Tibial artery (tissue), 4 donors: ENCODE measurements at regions not wholly inside any gene's neighbourhood (a gene's known extent, or its start where the extent isn't known, plus 50 kb on each side); places are given as distances from the start of the nearest gene placed in this dataset.

ENCODE experiments used
- DNase-seq, 2 donors: peaks; one replicate each; pipeline ENCODE4 v3.0.0-alpha.2; 2019
- H3K27ac ChIP-seq, 2 donors: fragments of 200-600 bp; sonication (generic) in 1 of 2; 1 replicate in 1 of 2; 2 replicates in 1 of 2; pipeline ENCODE4 v1.5.1; 2018 to 2019; ENCODE audit warnings: mild to moderate bottlenecking in 1 of 2
- H3K27me3 ChIP-seq, 2 donors: fragments of 200-600 bp; sonication (generic) in 1 of 2; one replicate each; pipeline versions ENCODE4 v1.5.1 to v1.6.0; 2016 to 2019
- H3K36me3 ChIP-seq, 3 donors: fragments of 200-600 bp; sonication (generic) in 2 of 3; one replicate each; pipeline ENCODE4 v1.5.1; 2016 to 2019; ENCODE audit warnings: mild to moderate bottlenecking in 2 of 3
- H3K4me1 ChIP-seq, 4 donors: fragments of 200-600 bp; sonication (generic) in 2 of 4; 1 replicate in 3 of 4; 2 replicates in 1 of 4; pipeline ENCODE4 v1.5.1; 2016 to 2019
- H3K4me3 ChIP-seq, 2 donors: fragments of 200-600 bp; sonication (generic) in 1 of 2; 1 replicate in 1 of 2; 2 replicates in 1 of 2; pipeline ENCODE4 v1.5.1; 2018 to 2019; ENCODE audit warnings: mild to moderate bottlenecking in 2 of 2
- H3K9me3 ChIP-seq, 3 donors: fragments of 200-600 bp; sonication (generic) in 1 of 3; one replicate each; pipeline ENCODE4 v1.5.1; 2016 to 2019
- intact Hi-C: fragments of 100-400 bp; cut with DNase I; formaldehyde crosslinking; loops from one replicate; pipeline ENCODE4 v1.15.0; 2023; ENCODE audit warnings: low total_unique reads
- TF ChIP-seq, protein P1 (sequence below), 2 experiments: fragments of 200-600 bp in 1 of 2; fragments of 450-650 bp in 1 of 2; IDR thresholded peaks; one replicate each; pipeline ENCODE4 v1.5.1; 2017 to 2019; ENCODE audit warnings: antibody characterized with exemption in 2 of 2, mild to moderate bottlenecking in 1 of 2, moderate library complexity in 1 of 2

DNA sequence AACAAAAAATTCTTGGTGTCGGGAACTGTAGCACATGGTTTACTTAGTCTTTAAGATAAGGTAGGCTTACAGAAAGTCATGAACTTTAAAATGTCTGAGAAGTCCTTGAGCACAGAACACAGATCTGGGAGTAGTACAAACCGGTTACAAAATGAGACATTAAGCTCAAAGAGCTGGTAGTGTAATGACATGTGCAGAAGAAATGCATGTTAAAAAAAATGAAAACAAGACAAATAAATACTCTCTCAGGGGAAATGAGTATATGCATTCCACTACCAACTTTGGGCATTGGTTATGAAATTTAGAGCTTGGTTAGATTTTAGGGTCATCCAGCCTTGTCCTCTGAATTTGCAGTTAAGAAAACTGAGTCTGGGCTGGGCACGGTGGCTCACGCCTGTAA lies 91.5 kb upstream of the F3 start:
- peak overlapping the region in 1 of 2 donors; percentile 6 for H3K27ac ChIP-seq
- H3K4me3 ChIP-seq, result no peak overlapping the region
- DNase-seq, result no peak
- H3K4me1 ChIP-seq, result peaks cover 0 to 5% (median 0%) of the 10 kb centered on the region in 4 donors
- H3K36me3 ChIP-seq, result no peaks in the 10 kb centered on the region
- no peaks in the 10 kb centered on the region for H3K9me3 ChIP-seq
- intact Hi-C loops, result loop anchor here (10.0 kb wide), 1 partner anchor 88 kb away; the partner anchor contains the start of gene F3
- H3K27me3 ChIP-seq, result no peaks in the 10 kb centered on the region
- TF ChIP-seq, protein P1, sequence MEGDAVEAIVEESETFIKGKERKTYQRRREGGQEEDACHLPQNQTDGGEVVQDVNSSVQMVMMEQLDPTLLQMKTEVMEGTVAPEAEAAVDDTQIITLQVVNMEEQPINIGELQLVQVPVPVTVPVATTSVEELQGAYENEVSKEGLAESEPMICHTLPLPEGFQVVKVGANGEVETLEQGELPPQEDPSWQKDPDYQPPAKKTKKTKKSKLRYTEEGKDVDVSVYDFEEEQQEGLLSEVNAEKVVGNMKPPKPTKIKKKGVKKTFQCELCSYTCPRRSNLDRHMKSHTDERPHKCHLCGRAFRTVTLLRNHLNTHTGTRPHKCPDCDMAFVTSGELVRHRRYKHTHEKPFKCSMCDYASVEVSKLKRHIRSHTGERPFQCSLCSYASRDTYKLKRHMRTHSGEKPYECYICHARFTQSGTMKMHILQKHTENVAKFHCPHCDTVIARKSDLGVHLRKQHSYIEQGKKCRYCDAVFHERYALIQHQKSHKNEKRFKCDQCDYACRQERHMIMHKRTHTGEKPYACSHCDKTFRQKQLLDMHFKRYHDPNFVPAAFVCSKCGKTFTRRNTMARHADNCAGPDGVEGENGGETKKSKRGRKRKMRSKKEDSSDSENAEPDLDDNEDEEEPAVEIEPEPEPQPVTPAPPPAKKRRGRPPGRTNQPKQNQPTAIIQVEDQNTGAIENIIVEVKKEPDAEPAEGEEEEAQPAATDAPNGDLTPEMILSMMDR (IDR thresholded peaks at IDR 0.05), result no peak

DNA sequence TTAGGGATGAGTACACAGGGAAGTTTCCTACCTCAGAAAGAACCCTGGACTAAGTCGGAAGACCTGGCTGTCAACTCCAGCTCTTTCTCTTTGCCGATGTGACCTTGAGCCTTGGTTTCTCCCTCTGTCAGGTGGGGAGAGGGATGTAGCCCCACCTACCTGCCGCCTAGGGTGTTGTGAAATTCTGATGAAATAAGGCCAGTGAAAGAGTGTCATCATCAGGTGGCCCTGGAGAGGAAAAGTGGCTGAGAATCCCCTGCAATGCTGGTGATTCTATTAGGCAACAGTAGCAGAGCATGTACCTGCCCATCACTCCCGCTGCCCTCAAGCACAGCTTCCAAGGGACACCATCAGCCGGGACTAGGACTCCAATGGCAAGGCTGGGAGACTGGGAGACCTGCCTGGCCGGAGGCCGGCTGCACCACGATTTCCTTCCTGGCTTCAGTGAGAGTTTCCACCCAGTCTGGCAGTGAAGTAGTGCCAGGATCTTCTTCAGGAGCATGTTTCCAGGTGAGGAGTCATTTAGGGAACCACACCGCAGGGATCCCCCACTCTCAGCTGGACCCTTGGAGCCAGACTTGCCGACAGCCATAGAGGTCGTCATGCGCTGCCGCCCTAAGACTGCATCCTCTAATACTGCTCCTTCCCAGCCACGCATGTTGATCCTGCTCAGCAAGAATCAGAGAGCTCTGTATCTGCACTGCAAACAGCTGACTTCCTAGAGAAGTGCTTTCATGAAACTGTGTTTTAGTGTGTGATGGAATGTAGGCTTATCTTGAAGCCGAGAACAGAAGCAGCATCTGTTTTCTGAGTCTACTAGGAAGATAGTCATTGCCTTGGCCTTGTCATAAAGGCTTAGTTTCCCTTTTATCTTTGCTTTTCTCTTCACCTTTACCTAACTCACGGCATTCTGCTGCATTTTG lies 88.0 kb upstream of the F3 start:
- no peaks in the 10 kb centered on the region for H3K9me3 ChIP-seq
- no peaks in the 10 kb centered on the region for H3K27me3 ChIP-seq
- intact Hi-C loops, result loop anchor here (10.0 kb wide), 1 partner anchor 85 kb away; the partner anchor contains the start of gene F3
- H3K4me3 ChIP-seq, result no peak overlapping the region
- no peak for DNase-seq
- TF ChIP-seq, protein P1 (IDR thresholded peaks at IDR 0.05), result no peak
- H3K4me1 ChIP-seq, result no peaks in the 10 kb centered on the region
- H3K36me3 ChIP-seq, result no peaks in the 10 kb centered on the region
- no peak overlapping the region for H3K27ac ChIP-seq

DNA sequence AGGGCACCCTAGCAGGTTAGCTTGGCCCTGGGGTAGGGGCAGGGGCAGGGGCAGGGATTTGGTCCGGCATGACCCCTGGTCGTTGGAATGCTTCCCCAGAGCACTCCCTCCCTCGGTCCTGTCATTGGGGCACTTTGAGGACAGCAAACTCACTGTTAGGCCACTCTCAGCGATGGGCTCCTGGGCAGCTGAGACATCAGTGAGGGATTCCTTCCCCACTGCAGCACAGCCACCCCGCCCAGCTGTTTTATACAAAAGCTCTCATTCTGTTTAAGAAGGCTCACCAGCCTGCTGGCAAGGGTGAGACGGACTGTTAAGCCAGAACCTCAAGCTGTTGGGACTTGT lies 86.9 kb upstream of the F3 start:
- Histone ChIP-seq H3K27me3 (no peaks in the 10 kb centered on the region), H3K36me3 (no peaks in the 10 kb centered on the region), H3K9me3 (no peaks in the 10 kb centered on the region), H3K4me3 (no peak overlapping the region), H3K27ac (no peak overlapping the region), H3K4me1 (no peaks in the 10 kb centered on the region)
- TF ChIP-seq, protein P1 (IDR thresholded peaks at IDR 0.05), result no peak
- intact Hi-C loops, result no loop called here
- no peak for DNase-seq

DNA sequence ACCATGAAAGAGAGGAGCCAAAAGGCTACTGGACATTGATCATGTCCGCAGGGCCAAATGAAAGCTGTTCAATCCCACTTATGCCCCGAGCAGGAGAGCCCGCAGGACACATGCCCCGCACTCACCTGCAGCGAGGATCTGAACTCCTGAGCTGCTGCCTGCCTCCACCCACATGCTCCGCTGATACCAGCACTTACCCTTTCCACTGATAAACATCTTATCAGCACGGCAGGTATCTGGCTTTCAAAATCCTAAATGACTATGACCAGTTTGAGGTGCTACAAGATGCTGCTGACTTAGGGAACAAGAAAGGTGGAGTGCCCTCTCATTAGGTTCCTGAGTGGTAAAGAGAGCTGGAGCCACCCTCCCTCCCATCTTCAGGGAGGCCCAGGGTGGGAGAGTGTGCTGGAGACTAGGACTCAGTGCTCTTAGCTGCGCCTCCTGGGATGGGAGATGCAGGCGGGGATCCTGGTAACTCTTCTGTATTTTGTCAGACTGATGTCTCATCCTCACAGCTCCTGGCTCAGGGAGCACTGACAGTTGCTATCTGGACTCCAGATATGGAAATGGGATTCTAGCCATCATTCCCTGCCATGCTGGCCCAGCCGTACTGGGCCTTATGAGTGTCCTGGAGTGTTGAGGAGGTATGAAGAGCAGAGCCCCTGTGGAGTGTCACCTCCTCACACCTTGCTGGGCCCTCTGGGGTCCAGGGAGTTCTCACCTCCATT lies 86.4 kb upstream of the F3 start:
- no peak for DNase-seq
- Histone ChIP-seq H3K27me3 (no peaks in the 10 kb centered on the region), H3K36me3 (no peaks in the 10 kb centered on the region), H3K27ac (no peak overlapping the region), H3K4me1 (no peaks in the 10 kb centered on the region), H3K9me3 (no peaks in the 10 kb centered on the region), H3K4me3 (no peak overlapping the region)
- TF ChIP-seq, protein P1 (IDR thresholded peaks at IDR 0.05), result no peak
- intact Hi-C loops, result no loop called here

DNA sequence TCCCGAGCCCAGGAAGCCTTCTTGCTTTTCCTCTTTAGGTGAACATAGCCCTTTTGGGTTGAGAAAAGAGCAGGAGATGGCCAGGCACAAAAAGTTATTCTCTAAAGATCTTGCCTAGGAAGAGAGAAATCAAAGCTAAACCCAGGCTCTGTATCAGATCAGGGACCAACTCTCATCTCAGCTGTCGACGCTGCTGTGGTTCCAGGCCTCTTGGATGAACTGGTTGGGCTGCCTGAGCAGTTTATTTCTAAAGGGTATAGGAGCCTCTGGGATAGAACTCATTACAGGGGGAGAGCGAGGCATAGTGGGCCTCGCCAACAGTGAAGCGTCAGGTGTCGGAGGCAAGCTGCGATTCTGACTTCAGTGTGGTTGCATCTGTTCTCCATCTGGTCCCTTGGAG lies 82.6 kb upstream of the F3 start:
- peaks cover 0 to 8% (median 0%) of the 10 kb centered on the region in 4 donors for H3K4me1 ChIP-seq
- H3K27me3 ChIP-seq, result no peaks in the 10 kb centered on the region
- no peak for DNase-seq

More for the DNA sequence above, 82.6 kb upstream of the F3 start:
- no peak overlapping the region for H3K27ac ChIP-seq
- TF ChIP-seq, protein P1 (IDR thresholded peaks at IDR 0.05), result no peak
- intact Hi-C loops, result no loop called here
- no peaks in the 10 kb centered on the region for H3K9me3 ChIP-seq
- H3K36me3 ChIP-seq, result no peaks in the 10 kb centered on the region
- H3K4me3 ChIP-seq, result no peak overlapping the region
